Activated CD8-positive, alpha-beta memory T cell treated with anti-CD3 and anti-CD28 coated beads for 24 hours (primary cell): ENCODE measurements at regions not wholly inside any gene's neighbourhood (a gene's known extent, or its start where the extent isn't known, plus 50 kb on each side); places are given as distances from the start of the nearest gene placed in this dataset.
"Not testable (repeated sequence)": the region's sequence is repeated elsewhere in the genome, so short reads cannot be mapped to it uniquely, and the experiment has no call there.

Experiments
- DNase-seq: peaks from one replicate; pipeline ENCODE4 v3.0.0-alpha.2; 2020

DNA sequence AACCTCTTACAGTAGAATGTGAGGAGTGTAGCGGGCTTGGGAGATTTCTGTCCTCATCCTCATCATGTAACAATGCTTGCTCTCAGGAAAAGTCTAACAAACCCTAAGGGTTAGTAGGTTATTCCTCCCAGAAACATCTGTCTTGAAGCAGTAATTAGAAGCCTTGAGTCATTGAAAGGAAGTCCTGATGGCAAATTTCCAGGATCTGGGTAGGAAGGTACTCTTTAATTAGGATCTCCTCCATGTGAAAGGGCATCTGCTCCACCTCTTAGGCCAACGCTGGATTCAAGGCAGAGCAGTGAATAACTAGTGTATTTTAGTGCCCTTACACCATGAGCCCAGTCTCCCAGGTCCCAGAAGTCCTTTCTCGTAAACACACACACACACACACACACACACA, 106.6 kb upstream of the BARHL2 start:
- DNase-seq = no peak

DNA sequence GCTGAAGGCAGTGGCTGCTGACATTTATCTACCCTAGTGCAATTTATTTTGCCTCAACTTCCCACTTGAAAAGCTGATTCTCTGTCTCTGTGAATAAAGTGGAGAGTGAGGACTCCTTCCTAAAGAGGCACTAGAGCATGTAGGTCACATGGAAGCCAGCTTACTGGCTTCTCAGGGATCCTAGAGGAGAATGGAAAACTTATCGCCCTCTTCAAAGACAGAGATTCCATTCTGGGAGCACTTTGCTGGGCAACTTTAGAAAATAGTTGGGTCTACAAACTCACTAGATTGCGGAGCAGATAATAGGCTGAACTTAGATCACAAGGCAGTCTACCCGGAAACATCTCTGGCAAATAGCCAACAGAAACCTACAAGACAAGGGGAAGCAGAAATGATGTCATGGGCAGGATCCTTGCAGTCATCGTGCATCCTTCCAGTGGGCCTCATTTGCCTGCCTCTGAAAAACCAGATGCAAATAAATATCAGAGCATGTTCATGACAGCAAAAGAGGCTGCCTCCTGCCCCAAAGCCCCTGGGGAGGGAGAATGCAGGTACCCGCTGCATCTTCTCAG, 104.8 kb upstream of the BARHL2 start:
- DNase-seq = no peak

DNA sequence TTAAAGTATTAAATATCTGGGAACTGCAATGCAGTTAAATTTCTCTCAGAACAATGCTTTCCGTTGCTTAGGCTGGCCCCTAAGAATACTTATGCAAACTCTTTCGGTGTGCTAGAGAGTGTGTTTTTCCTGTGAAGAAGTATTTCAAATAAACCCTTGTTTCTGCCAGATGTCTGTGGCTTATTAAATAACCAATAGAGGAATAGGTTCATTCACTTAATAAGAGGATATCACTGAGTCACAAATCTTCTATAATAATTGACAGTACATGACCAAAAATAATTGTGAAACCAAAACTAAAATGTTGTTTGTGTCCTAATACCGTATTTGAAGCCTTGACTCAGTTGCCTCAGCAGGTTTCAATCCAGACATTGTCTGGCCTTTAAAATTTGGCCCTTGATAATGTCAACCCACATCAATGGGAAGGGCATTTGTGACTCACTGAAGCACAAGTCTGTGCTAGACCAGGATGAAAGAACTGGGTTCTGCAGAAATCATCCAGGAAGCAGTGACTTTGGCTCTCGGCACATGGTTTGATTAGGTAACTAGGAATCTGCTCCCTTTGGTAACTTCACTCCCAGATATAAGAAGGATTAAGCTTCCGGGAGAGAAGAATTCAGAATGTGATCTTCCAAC, 104.2 kb upstream of the BARHL2 start:
- no peak for DNase-seq

DNA sequence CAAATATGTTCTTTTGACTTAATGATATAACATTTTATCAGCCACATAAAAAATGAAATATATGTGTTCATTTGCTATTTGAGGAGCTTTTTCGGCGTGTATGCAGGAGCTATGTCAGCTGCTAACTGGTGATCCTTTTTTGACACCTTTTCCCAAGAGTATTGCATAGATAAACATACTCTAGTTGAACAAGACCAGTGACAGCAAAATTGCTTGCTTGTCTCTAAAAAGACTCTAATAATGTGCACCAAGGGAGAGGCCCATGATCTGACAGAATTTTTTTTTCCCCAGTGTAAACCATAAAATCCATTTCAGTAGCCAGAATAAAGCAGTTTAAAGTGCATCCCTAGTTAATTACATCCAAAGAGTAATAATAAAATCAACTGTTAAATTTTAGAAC, 103.6 kb upstream of the BARHL2 start:
- DNase-seq = no peak

DNA sequence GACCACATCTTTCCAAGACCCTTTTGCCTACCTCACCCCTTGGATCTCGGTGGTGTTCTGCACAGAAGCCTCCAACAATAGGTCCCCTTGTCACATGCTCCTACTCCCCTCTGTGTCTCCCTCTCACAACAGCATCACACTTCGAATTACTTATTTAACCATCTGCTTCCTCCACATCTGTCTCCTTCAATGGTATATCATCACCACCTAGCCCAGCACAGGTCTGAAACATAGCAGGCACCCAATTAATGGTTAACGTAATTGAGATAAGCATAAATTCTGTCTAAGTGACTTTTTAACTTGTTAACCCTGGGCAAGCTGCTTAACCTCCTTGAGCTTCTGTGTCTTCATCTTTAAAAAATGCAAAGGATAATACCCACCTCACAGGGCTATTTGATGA, 100.3 kb upstream of the BARHL2 start:
- no peak for DNase-seq

DNA sequence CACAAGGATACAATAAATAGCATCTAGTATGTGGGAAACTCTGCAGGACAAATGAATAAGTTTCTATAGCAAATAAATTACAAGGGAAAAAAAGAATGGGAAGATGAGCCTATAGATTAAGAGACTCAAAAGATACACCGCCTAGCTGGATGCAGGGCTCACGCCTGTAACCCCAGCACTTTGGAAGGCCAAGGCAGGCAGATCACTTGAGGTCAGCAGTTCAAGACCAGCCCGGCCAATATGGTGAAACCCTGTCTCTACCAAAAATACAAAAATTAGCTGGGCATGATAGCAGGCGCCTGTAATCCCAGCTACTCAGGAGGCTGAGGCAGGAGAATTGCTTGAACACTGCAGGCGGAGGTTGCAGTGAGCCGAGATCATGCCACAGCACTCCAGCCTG, 95.1 kb upstream of the BARHL2 start:
- not testable (repeated sequence) for DNase-seq

DNA sequence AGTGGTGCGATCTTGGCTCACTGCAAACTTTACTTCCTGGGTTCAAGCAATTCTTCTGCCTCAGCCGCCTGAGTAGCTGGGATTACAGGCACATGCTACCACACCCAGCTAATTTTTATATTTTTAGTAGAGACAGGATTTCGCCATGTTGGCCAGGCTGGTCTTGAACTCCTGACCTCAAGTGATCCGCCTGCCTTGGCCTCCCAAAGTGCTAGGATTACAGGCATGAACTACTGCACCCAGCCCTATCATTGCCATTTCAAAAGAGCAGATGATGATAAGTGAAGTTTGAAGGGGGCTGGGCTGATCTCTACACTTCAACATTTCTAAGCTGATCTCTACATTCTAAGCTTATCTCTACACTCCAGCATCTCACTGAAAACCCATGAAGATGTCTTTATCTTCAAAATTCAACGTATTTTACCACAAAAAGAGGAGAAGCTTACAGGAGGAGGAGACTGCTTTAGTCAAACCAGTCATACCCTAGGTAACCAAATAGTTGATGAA, 94.4 kb upstream of the BARHL2 start:
- DNase-seq = not testable (repeated sequence)

DNA sequence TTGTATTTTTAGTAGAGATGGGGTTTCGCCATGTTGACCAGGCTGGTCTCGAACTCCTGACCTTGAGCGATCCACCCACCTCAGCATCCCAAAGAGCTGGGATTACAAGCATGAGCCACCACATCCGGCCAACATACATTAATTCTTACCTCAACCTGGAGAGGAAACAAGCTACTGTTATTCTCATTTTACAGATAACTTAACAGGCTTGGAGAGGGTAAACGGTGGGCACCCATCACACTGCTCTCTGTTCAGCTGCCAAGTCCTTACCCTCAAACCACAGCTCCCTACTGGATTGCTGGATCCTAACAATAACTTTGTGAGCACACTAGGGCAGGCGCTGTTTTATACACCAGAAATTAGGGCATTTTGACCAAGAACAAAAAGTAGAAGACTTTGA, 93.6 kb upstream of the BARHL2 start:
- no peak for DNase-seq

DNA sequence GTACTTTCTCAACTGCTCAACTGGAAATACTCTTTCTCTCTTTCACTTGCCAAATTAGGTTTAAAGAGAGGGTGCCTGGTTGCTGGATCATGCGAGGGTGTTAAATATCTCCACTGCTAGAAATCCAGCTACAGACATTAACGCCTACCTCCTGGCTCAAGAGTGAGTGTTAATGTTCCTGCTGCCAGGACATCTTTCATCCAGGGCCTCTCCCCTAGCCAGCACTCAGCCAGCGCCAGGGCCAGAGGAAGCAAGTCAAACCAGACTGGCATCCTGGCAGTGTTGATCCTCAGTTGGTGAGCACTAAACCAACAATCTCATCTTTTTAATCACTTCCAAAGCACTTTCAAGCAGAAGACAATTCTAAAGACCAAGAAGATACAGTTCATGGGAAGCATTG, 92.9 kb upstream of the BARHL2 start:
- no peak for DNase-seq

DNA sequence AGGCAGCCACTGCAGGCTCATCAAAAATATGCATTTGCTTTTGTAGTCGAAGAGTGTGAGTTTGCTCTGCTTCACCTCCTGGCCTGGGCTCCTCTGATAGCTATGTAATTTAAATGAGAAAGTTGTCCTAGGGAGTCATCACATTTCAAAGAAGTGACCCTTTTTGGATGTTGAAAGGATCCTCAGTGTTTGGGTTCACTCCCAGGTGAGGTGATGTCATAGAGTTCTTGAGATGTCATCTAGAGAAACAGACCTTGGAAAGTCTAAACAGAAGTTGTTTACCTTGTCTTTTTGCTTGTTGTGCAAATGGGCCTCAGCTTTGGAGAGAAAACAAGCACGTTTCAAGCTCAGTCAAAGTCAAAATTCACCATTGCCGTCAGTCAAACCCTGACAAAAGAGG, 92.0 kb upstream of the BARHL2 start:
- no peak for DNase-seq

DNA sequence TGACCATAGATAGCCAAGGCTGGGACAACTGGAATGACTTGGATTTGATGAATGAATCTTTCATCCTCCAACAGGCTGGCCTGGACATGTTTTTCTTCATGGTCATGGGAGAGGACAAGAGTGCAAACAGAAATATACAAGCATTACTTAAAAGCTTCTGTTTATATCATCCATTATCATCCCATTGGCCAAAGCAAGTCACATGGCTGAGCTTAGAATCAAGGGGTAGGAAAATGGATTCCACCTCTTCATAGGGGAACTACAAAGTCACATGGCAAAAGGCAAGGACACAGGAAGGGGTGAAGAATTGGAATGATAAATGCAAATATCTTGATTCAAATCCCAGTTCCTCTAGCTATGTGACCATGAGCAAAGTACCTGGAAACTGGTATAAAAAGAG, 90.2 kb upstream of the BARHL2 start:
- no peak for DNase-seq

DNA sequence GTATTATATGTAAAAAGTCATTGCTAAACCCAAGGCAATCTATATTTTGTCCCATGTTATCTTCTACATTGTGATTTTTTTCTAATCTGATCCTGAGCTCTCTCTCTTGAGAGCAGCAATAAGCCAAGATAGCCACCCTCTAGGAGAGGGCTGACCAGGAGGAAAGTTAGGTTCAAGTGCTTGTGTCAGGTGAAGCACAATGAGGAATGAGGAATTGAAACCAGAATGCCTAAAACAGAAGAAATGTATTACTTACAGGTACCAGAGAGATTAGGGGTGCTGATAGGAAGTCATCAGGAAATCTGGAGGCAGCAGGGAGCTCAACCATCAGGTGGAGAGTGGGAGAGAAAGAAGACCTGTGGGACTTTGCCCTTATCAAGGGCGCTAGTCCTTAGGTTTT, 85.5 kb upstream of the BARHL2 start:
- no peak for DNase-seq

DNA sequence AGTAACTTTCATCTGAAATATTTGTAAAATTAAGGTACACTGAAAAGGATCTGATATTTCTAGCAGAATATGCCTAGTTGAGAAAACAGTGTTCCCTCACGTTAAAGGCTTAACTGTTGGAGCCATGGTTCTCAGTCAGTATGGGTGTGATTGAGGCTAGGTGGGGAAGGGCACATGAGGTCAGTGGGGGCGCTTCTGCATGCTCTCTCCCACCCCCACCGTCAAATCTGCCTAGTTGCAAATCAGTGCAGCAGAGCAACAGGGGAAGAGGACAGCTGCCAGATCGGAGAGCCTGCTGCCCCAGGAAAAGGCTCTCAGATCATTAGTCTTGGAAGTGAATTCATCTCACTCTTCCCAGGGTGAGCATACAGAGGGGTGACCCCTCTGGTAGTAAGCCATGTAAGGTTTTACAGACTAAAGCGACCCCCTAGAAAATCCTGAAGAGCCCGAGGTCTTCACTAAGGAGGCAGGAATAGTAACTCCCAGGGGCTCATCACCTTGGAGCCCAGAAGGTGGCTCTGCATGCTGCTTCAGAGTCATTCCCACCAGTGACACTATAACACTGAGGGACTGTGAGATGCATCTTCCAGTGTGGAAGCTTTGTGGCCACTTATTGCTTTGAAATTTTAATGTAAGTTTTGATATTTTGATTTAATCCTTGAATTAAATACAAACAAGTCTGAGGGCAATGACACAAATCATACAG, 83.1 kb upstream of the BARHL2 start:
- no peak for DNase-seq

DNA sequence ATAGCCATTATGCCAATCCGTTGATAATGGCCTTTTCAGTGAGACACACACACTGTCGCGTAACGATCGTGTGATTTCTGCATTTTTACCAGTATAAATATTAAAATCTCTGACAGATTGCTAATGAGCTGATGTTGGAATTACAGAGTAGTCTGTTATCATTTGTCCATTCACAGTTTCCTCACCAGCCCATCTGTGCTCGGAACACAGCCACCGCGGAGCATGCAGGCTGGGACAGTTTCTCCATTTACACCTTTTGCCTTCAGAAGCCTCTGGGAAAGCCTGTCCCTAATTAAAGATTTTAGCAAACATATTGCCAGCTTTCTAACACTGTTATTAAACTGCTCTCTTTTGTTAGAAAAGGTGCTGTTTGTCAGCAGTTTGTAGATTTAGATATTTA, 82.2 kb upstream of the BARHL2 start:
- DNase-seq = no peak

DNA sequence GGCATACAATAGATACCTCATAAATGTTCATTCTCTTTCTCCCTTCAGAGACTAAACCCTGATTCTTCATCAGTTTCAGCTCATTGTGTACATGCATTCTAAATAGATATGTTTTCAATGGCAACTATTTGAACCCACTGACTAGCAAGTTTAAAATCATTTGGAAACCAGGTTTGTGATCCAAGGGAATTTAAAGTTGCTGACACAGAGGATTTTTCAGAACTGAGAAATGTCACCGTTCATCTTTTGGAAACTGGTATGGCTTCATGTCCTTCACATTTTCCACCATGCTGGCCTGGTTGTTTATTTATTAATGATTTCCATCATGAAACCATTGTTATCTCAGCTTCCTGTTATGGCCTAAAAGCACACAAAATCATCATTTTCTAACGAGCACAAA, 81.8 kb upstream of the BARHL2 start:
- no peak for DNase-seq

DNA sequence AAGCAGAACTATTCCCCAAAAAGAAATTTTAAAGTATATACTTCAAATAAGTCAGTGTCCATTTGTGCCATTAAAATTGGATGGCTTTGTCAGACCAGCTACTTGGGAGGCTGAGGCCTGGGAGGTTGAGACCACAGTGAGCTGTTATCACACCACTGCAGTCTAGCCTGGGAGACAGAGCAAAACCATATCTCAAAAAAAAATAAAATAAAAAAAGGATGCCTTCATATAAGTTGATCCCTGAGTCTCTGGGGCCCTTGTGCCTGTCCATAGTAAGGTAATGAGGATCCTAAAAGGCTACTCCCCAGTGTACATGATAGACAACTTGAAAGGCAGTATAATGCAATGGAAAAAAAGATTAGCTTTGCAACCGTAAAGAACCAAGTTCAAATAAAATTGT, 81.2 kb upstream of the BARHL2 start:
- no peak for DNase-seq

DNA sequence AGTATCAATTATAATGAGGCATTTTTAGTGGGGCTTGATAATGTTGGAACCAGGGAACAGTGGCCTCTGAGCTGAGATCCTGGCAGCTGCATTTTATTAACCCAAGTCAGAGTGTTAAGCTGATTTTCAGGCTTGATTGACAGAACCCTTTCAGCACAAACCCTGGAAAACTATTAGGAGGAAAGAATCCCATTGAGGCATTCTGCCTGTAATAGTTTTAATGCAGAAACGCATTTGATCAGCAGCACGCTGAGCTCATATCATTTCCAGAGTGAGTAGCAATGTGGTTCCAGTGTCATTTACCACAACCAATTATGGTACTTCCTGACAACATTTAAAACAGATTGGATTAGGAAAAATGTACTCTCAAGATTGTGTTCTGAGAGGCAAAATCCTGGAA, 78.3 kb upstream of the BARHL2 start:
- DNase-seq = no peak

DNA sequence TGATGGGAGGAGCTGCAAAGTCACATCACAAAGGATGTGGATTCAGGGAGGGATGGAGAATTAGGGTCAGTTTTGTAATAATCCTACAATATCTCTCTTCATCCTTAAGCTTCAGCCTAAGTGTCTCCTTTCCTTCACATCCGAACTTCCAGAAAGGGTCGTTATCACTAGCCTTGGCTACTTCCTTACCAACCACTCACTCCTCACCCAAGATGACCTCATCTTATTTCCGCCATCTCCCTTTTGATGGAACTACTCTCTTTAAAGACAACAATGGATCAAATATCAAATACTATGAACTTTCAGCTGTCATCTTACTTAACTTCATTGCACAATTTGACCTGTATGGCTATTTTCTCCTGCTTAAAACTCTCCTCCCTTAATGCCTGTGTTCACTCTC, 69.6 kb upstream of the BARHL2 start:
- DNase-seq = no peak

DNA sequence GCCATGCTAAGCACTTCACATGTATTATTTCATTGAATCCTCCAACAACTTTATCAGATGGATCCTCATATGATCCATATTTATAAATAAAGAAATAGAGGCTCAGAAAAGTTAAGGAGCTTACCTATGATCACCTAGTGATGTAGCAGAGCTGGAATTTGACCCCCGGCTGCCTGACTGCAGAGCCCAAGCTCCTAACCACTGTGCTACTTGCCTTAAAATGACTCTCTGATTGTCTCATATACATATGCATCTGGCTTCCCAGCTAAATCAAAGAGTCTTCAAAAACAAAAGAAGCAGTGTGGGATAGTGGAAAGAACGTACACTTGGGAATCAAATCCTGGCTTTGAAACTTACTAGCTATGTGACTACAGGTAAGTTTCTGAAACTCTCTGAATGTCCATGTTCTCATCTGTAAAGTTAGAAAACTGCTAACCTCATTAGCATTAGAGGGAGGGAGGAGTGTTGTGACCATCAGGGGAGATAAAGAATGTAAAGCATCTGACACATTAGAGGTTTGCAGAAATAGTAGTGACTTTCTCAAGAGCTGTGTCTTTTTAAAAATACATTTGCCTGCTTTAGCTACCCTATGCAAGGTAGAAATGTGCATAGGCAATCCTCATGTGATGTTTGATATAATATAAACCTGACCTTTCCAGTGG, 67.2 kb upstream of the BARHL2 start:
- no peak for DNase-seq

DNA sequence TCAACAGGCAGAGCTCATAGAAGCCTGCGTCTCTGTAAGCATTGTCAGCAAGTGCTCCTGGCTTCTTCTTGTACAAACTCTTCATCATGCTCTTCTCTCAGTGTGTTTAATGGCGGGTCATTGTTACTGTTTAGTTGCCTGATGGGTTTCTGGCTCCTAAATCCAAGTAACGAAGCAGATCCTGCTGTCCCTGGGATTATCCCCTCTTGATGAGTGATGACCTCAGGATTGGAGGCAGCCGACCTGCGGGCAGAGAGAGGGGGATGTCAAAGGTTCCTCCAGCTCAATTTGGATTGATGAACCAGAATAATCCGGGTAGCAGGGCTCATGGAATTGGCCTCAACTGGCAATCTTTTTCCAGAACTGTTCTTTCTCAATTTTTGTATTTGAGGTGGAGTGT, 66.1 kb upstream of the BARHL2 start:
- no peak for DNase-seq

DNA sequence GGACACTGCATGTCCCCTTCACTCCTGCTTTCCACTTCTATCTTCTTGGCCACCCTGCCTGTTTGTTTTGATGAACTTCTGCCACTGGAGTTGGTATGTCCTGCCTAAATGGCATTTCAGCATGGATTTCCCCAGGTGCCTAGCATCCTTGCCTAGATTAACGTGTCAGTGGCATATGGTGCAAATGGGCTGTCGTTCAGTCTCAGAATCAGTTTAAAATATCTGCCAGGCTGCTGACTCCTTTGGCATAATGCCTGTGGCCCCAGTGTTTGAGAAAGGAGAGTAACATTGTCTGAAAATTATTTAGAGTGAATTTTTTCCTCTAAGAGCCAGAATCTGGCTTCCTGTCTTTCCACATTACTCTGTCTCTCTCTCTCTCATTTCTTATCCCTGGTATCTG, 64.9 kb upstream of the BARHL2 start:
- DNase-seq = no peak

DNA sequence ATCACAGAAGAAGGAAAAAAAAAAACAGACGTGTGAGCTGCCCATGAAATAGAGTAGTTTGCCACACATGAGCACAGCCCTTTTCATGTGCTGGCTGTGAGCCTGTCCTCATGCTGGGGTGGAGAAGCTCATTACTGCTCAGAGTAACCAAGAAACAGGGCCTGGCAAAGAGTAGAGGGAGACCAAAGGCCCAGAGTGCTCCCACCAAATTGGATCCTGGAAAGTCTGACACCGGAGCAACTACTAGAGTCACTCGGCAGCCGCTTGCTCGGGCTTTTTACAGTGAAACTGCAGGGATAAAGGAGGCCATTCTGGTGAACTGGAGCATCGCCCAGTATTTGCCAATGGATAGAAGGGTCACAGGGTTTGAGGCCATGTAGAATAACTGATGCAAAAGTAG, 64.4 kb upstream of the BARHL2 start:
- DNase-seq = no peak

DNA sequence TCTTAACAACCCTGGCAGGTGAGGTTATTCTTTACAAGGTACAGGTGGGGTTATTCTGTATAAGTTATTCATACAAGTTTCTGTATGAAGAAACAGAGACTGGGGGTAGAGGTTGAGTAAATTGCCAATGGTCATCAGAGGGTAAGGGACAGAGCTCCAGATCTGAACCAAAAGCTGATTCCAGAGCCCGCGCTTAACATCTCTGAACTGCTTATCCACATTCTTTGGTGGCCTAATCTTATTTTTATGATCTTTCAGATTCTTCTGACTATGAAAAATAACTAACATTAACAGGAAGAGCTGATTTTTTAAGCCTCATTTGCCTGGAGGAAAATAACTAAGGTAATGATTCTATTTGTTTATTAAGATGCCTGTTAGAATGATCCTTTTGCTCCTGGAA, 63.9 kb upstream of the BARHL2 start:
- DNase-seq = no peak

DNA sequence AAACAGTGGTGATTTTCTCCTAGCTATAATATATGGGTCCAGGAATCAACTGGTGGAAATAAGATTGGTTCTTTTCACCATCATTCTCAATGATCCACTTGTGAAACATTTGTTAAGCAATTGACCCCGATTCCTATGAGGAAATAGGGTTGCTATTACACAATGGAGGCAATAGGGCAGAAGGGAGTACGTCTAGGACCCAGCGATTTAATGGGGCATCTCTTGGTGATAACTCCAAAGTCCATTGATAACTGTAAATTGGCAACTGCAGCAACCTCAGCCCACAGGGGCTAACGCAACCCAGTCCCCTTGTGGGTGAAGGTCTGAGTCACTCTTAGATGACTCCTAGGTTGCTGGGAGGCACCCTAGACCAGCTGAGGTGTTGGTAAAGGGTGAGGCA, 62.5 kb upstream of the BARHL2 start:
- no peak for DNase-seq
